GM21367 (cell line): ENCODE measurements at regions not wholly inside any gene's neighbourhood (a gene's known extent, or its start where the extent isn't known, plus 50 kb on each side); places are given as distances from the start of the nearest gene placed in this dataset.

Source experiments
- ATAC-seq: cut with Tn5 transposase; IDR thresholded peaks from one replicate; pipeline ENCODE4 v1.9.1; 2021; ENCODE audit not compliant: unreplicated experiment

DNA sequence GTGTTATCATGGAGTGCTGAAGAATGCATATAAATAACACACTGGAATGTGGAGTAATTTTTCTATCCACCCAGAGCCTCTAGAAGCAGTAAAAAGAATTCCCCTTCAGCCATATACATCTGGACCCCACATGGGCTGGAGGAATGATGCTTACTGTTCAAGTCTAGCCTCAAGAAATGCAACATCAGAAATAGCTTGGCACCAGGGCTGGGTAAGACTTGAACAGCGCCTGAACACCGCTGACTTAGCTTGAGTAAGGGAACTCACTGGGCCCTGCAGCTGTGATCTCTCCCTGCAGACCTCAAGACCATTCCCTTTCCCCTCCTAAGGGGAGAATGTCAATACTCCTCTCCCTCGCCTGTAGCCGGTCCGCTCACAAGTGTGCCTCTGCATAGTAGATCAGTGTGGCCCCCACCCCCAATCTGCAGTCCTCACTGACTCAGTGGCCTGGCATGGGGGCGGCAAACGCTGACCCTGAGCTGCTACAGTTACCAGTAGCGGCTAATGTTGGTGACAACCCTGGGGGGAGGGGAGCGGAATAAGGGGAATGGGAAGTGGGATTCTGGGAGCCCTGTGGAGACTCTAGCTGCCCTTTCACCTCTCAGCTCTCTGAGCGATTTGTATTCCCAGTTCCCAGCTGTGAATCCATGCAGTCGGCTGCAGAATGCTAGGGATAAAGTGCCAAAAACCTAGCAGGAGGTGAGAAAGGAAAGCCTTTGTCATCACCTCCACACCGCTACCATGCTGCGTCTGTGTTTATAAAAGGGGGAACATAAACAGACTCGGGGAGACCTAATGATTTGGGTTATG, 483.9 kb downstream of the DISC1 start:
- no peak for ATAC-seq

- no peak for ATAC-seq
These were observed 482.8 kb downstream of the DISC1 start for GRCh38 chr1:232109391-232109790.

- no peak for ATAC-seq
These were observed 482.0 kb downstream of the DISC1 start for GRCh38 chr1:232108598-232108997.

DNA sequence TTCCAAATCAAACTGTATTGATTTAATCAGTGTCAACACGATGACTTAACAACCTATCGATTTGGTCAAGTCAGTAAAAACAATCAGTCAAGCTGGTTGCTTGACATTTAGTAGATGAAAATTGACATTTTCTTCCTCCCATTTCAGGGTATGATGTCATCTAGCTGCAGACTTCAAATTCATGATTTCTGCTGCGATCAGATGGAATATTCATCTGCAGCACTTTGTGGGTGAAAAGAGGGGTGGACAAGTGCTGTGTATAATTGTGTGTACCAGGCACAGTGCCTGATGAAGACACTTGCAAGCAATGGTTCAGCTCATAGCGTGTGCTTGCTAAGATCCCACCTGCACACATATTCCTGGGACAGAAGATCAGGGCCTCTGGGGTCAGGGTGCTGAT, 479.8 kb downstream of the DISC1 start:
- ATAC-seq: no peak

GRCh38 chr1:232105561-232105960, 479.0 kb downstream of the DISC1 start:
- no peak for ATAC-seq

GRCh38 chr1:232101231-232101630, 474.6 kb downstream of the DISC1 start:
- no peak for ATAC-seq

- ATAC-seq: no peak
These were observed 470.2 kb downstream of the DISC1 start for GRCh38 chr1:232096751-232097150.
